NCI-H2029 treated with DMSO at 0.1 percent for 48 hours (cell line): ENCODE measurements at regions not wholly inside any gene's neighbourhood (a gene's known extent, or its start where the extent isn't known, plus 50 kb on each side); places are given as distances from the start of the nearest gene placed in this dataset.
"Not testable (repeated sequence)": the region's sequence is repeated elsewhere in the genome, so short reads cannot be mapped to it uniquely, and the experiment has no call there.

Source experiments
- DNase-seq: peaks from one replicate; lab custom pipeline; 2025; lab: John Stamatoyannopoulos, UW

- no peak for DNase-seq
Observed at GRCh38 chr16:11416228-11417001, 71.2 kb downstream of the RMI2 start.

GRCh38 chr16:11417487-11417886 lies 72.2 kb downstream of the RMI2 start:
- no peak for DNase-seq

GRCh38 chr16:11418506-11418905 lies 73.2 kb downstream of the RMI2 start:
- no peak for DNase-seq

GRCh38 chr16:11420067-11420466 lies 74.8 kb downstream of the RMI2 start:
- not testable (repeated sequence) for DNase-seq

- DNase-seq: no peak
Observed at GRCh38 chr16:11420895-11421294, 75.6 kb downstream of the RMI2 start.

GRCh38 chr16:11422381-11423314 lies 77.4 kb downstream of the RMI2 start:
- no peak for DNase-seq

GRCh38 chr16:11423315-11424117 lies 78.3 kb downstream of the RMI2 start:
- no peak for DNase-seq

GRCh38 chr16:11424118-11424460 lies 78.8 kb downstream of the RMI2 start:
- no peak for DNase-seq

GRCh38 chr16:11425140-11425539 lies 79.9 kb downstream of the RMI2 start:
- no peak for DNase-seq

- DNase-seq: no peak
Observed at GRCh38 chr16:11428623-11428953, 83.3 kb downstream of the RMI2 start.

- no peak for DNase-seq
Observed at GRCh38 chr16:11429123-11429522, 83.9 kb downstream of the RMI2 start.

GRCh38 chr16:11429823-11430222 lies 84.6 kb downstream of the RMI2 start:
- no peak for DNase-seq

GRCh38 chr16:11430601-11431317 lies 85.5 kb downstream of the RMI2 start:
- DNase-seq: no peak

GRCh38 chr16:11431915-11432465 lies 86.7 kb downstream of the RMI2 start:
- no peak for DNase-seq

GRCh38 chr16:11432856-11433395 lies 87.7 kb downstream of the RMI2 start:
- no peak for DNase-seq

GRCh38 chr16:11435576-11435975 lies 90.3 kb downstream of the RMI2 start:
- DNase-seq: no peak

GRCh38 chr16:11437069-11437468 lies 91.8 kb downstream of the RMI2 start:
- no peak for DNase-seq

- DNase-seq: no peak
Observed at GRCh38 chr16:11439790-11440656, 94.8 kb downstream of the RMI2 start.

GRCh38 chr16:11440657-11441012 lies 95.4 kb downstream of the RMI2 start:
- DNase-seq: no peak

GRCh38 chr16:11445486-11445885 lies 100.2 kb downstream of the RMI2 start:
- DNase-seq: no peak
